ENCODE measurements at regions not wholly inside any gene's neighbourhood (a gene's known extent, or its start where the extent isn't known, plus 50 kb on each side); places are given as distances from the start of the nearest gene placed in this dataset.

DNA sequence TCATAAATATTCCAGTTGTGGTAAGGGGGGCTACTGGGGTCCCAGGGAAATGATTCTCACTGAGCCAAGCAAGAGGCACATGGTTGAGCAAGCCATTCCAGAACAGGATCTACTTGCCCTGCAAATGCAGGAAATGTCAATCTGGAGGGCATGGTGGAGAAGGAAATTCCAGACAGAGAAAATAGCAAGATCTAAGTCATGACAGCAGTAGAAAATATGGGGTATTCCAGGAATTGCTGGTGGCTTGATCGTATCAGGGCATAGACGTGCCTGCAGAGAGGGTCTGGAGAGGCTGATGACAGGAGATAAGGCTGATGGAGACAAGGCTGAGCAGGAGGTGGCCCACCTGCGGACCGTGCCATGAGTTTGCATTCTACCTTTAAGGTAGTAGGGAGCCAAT is 566.3 kb upstream of the CADM1 start:
- TF ChIP-seq CREB1 (IDR thresholded peaks at IDR 0.05; ENCODE audit: low read depth) (no peak), MAX (IDR thresholded peaks at IDR 0.05) (no peak), RAD21 (IDR thresholded peaks at IDR 0.05; ENCODE audit: low read depth) (no peak), FOXM1 (IDR thresholded peaks at IDR 0.05; ENCODE audit: borderline replicate concordance, low read depth) (no peak), EGR1 (IDR thresholded peaks at IDR 0.05) (no peak), ZBTB7A (IDR thresholded peaks at IDR 0.05; ENCODE audit: low read depth) (no peak)
- TF ChIP-seq, protein P1, sequence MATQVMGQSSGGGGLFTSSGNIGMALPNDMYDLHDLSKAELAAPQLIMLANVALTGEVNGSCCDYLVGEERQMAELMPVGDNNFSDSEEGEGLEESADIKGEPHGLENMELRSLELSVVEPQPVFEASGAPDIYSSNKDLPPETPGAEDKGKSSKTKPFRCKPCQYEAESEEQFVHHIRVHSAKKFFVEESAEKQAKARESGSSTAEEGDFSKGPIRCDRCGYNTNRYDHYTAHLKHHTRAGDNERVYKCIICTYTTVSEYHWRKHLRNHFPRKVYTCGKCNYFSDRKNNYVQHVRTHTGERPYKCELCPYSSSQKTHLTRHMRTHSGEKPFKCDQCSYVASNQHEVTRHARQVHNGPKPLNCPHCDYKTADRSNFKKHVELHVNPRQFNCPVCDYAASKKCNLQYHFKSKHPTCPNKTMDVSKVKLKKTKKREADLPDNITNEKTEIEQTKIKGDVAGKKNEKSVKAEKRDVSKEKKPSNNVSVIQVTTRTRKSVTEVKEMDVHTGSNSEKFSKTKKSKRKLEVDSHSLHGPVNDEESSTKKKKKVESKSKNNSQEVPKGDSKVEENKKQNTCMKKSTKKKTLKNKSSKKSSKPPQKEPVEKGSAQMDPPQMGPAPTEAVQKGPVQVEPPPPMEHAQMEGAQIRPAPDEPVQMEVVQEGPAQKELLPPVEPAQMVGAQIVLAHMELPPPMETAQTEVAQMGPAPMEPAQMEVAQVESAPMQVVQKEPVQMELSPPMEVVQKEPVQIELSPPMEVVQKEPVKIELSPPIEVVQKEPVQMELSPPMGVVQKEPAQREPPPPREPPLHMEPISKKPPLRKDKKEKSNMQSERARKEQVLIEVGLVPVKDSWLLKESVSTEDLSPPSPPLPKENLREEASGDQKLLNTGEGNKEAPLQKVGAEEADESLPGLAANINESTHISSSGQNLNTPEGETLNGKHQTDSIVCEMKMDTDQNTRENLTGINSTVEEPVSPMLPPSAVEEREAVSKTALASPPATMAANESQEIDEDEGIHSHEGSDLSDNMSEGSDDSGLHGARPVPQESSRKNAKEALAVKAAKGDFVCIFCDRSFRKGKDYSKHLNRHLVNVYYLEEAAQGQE (IDR thresholded peaks at IDR 0.05; ENCODE audit: low read depth), result no peak
- TF ChIP-seq, protein P2, sequence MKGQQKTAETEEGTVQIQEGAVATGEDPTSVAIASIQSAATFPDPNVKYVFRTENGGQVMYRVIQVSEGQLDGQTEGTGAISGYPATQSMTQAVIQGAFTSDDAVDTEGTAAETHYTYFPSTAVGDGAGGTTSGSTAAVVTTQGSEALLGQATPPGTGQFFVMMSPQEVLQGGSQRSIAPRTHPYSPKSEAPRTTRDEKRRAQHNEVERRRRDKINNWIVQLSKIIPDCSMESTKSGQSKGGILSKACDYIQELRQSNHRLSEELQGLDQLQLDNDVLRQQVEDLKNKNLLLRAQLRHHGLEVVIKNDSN (IDR thresholded peaks at IDR 0.05), result no peak

DNA sequence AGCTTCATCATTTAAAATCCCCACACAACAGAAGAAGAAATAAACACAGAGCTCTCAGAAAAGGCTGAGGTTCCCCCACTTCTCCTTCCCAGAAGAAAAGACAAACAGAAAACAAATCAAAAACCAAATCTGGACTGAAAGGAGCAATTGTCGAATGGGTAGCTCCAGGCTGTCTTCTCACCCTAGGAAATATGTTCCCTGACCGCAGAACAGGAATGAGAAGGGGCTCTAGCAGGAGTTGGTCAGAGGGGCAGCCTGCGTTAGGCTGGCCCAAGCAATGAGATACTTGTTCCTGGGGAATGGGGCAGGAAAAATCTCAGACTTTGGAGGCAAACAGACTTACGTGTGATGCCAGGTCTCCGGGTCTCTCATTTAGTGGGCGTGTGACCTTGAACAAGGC is 562.6 kb upstream of the CADM1 start:
- TF ChIP-seq ZBTB7A (IDR thresholded peaks at IDR 0.05; ENCODE audit: low read depth) (no peak), EGR1 (IDR thresholded peaks at IDR 0.05) (no peak), CEBPB (IDR thresholded peaks at IDR 0.05) (no peak), TAF1 (IDR thresholded peaks at IDR 0.05; ENCODE audit: low read depth) (no peak), RAD21 (IDR thresholded peaks at IDR 0.05; ENCODE audit: low read depth) (no peak), YY1 (IDR thresholded peaks at IDR 0.05; ENCODE audit: low read depth) (no peak)
- TF ChIP-seq, protein P1 (IDR thresholded peaks at IDR 0.05; ENCODE audit: low read depth), result no peak

DNA sequence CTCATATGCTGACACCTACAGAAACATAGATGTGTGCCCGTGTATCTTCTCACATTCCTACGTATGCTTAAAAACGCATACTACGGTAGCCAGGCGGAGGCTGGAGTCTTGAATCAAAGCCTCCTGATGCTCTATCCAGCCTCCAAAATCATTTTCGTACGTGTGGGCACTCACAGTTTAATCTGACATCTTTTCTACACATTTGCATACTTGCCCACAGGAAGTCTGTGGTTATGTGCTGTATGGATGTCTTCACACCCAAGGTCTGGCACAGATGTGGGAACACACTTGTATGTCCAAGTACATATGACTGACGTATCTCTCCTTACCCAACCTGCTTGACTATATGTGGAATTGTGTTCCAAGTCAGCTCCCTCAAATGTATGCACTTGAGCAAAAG is 561.8 kb upstream of the CADM1 start:
- TF ChIP-seq, protein P1 (IDR thresholded peaks at IDR 0.05; ENCODE audit: low read depth), result no peak
- TF ChIP-seq CEBPB (IDR thresholded peaks at IDR 0.05) (no peak), YY1 (IDR thresholded peaks at IDR 0.05; ENCODE audit: low read depth) (no peak), TAF1 (IDR thresholded peaks at IDR 0.05; ENCODE audit: low read depth) (no peak), NFIC (IDR thresholded peaks at IDR 0.05) (no peak), TEAD4 (IDR thresholded peaks at IDR 0.05) (no peak), ZBTB7A (IDR thresholded peaks at IDR 0.05; ENCODE audit: low read depth) (no peak), TCF12 (IDR thresholded peaks at IDR 0.05; ENCODE audit: low read depth) (no peak), EGR1 (IDR thresholded peaks at IDR 0.05) (no peak), FOXM1 (IDR thresholded peaks at IDR 0.05; ENCODE audit: borderline replicate concordance, low read depth) (no peak), MAX (IDR thresholded peaks at IDR 0.05) (no peak), RAD21 (IDR thresholded peaks at IDR 0.05; ENCODE audit: low read depth) (no peak), CREB1 (IDR thresholded peaks at IDR 0.05; ENCODE audit: low read depth) (no peak)
- TF ChIP-seq, protein P2 (IDR thresholded peaks at IDR 0.05), result no peak

DNA sequence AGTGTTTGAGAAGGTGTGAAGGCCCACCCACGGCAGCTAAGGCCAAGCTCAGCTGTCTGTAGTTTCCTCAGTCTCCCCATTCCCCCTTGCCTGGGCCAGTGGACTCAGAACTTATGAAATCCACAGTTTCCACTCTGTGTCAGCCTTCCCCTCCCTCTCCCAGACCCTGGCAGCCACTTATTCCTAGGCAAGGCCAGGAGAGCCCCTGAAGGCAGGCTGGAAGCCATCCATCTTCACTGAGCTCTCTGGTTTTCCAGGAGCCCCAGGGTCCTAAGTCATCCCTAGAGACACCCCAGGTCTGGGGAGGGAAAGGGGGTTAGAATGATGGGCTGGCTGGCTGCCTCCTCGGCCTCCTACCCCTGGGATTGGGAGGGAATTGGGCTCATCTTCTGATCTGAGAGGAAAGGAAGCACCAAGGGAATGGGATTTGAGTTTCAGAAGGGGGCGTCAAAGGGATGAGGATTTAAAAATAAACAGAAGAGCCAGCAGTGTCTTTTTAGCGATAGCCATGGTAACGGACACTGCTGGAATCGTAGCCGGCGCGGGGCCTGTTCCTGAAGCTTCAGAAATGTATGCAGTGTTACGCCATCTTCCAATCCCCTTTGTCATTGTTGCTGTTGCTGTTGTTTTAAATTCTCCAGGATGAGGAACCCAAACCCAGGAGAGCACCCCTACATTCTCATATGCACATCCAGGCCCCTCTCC is 561.1 kb upstream of the CADM1 start:
- TF ChIP-seq NFIC (IDR thresholded peaks at IDR 0.05) (no peak), RAD21 (IDR thresholded peaks at IDR 0.05; ENCODE audit: low read depth) (no peak), YY1 (IDR thresholded peaks at IDR 0.05; ENCODE audit: low read depth) (no peak)

- TF ChIP-seq EP300 (IDR thresholded peaks at IDR 0.05; ENCODE audit: borderline replicate concordance) (no peak), NFIC (IDR thresholded peaks at IDR 0.05) (peak; percentile 46; the same call in 1 of the 2 replicates)
Observed at GRCh38 chr11:116062490-116063171, 558.4 kb upstream of the CADM1 start.

All from Ishikawa (cell line).